B cell (primary cell): ENCODE measurements at regions not wholly inside any gene's neighbourhood (a gene's known extent, or its start where the extent isn't known, plus 50 kb on each side); places are given as distances from the start of the nearest gene placed in this dataset.

Experiments
- ATAC-seq: fragments of 200-7000 bp; cut with Tn5 transposase; one replicate; pipeline ENCODE4 v1.10.0; 2021; ENCODE audit warnings: low read depth, mild to moderate bottlenecking, moderate number of reproducible peaks, moderate library complexity
- CTCF ChIA-PET: fragments of 350-600 bp; sonication (Branson Sonifier 250); formaldehyde crosslinking; loops from one replicate; lab custom pipeline; 2021; ENCODE audit warnings: antibody characterized with exemption, inconsistent platforms; lab: Charles Lee
- POLR2A ChIA-PET: fragments of 350-600 bp; sonication (Branson Sonifier 250); formaldehyde crosslinking; loops from one replicate; lab custom pipeline; 2021; ENCODE audit warnings: antibody characterized with exemption; lab: Charles Lee
- DNase-seq: peaks from one replicate; pipeline ENCODE4 v3.0.0; 2013
- H2AFZ ChIP-seq: 2 replicates; pipeline ENCODE4 v1.6.1; 2012; ENCODE audit warnings: mild to moderate bottlenecking, low read depth, low read length; ENCODE audit not compliant: insufficient read depth, poor library complexity, severe bottlenecking
- H3K27ac ChIP-seq, 2 donors: 1 replicate in 1 of 2; 2 replicates in 1 of 2; pipeline ENCODE4 v1.5.1; 2012 to 2013; ENCODE audit warnings: low read length in 2 of 2, mild to moderate bottlenecking in 2 of 2, moderate library complexity in 1 of 2
- H3K27me3 ChIP-seq, 4 experiments: fragments of 200-600 bp in 1 of 4; sonication (generic) in 1 of 4; replicated peaks in 1 of 4; 1 replicate in 2 of 4; 2 replicates in 2 of 4; pipeline versions ENCODE4 v1.6.1 to v1.7.0; 2013 to 2016; ENCODE audit warnings: low read length in 3 of 4, mild to moderate bottlenecking in 2 of 4, mixed read lengths in 1 of 4, moderate library complexity in 1 of 4; ENCODE audit not compliant: insufficient read depth in 4 of 4, control insufficient read depth in 3 of 4; ENCODE audit errors: control extremely low read depth in 1 of 4
- H3K36me3 ChIP-seq, 2 experiments: replicated peaks in 1 of 2; 1 replicate in 1 of 2; 2 replicates in 1 of 2; pipeline versions ENCODE4 v1.6.1 to v1.7.1; 2013; ENCODE audit warnings: low read length in 1 of 2; ENCODE audit not compliant: insufficient read depth in 2 of 2, control insufficient read depth in 1 of 2; ENCODE audit errors: control extremely low read depth in 1 of 2, extremely low read depth in 1 of 2
- H3K4me1 ChIP-seq, 2 donors: fragments of 200-600 bp in 1 of 2; sonication (generic) in 1 of 2; 1 replicate in 1 of 2; 2 replicates in 1 of 2; pipeline versions ENCODE4 v1.5.1 to v1.6.1; 2013 to 2017; ENCODE audit warnings: low read length in 2 of 2; ENCODE audit not compliant: control insufficient read depth in 2 of 2, insufficient read depth in 2 of 2
- H3K4me2 ChIP-seq: replicated peaks from 2 replicates; pipeline ENCODE3; 2012; ENCODE audit warnings: mild to moderate bottlenecking, low read depth, low read length; ENCODE audit not compliant: poor library complexity, severe bottlenecking
- H3K4me3 ChIP-seq, 5 experiments: fragments of 200-600 bp in 1 of 5; sonication (generic) in 1 of 5; 1 replicate in 3 of 5; 2 replicates in 2 of 5; pipeline versions ENCODE4 v1.5.1 to v1.7.0; 2011 to 2016; ENCODE audit warnings: low read length in 4 of 5, mild to moderate bottlenecking in 4 of 5, low read depth in 2 of 5, control low read depth in 1 of 5, moderate library complexity in 1 of 5; ENCODE audit not compliant: insufficient read depth in 1 of 5; ENCODE audit errors: control extremely low read depth in 1 of 5, extremely low read depth in 1 of 5
- H3K79me2 ChIP-seq: fragments of 200-600 bp; sonication (generic); one replicate; pipeline ENCODE4 v1.6.0; 2016; ENCODE audit warnings: low read length; ENCODE audit not compliant: control insufficient read depth, insufficient read depth
- H3K9ac ChIP-seq: fragments of 200-600 bp; sonication (generic); 2 replicates; pipeline ENCODE4 v1.6.1; 2017; ENCODE audit warnings: mild to moderate bottlenecking, low read length, moderate library complexity
- H3K9me3 ChIP-seq, 3 donors: one replicate each; pipeline versions ENCODE4 v1.6.1 to v1.7.1; 2013; ENCODE audit warnings: low read length in 2 of 3; ENCODE audit not compliant: control insufficient read depth in 2 of 3, insufficient read depth in 1 of 3; ENCODE audit errors: control extremely low read depth in 1 of 3
- H4K20me1 ChIP-seq: 2 replicates; pipeline ENCODE4 v1.6.0; 2012; ENCODE audit warnings: mild to moderate bottlenecking, low read length; ENCODE audit not compliant: insufficient read depth, control insufficient read depth, poor library complexity, severe bottlenecking
- H3K27ac Mint-ChIP-seq: one replicate; pipeline ENCODE4 v1.8.0; 2021; ENCODE audit warnings: mixed read lengths
- H3K27me3 Mint-ChIP-seq: one replicate; pipeline ENCODE4 v1.8.0; 2021; ENCODE audit warnings: mixed read lengths
- H3K4me1 Mint-ChIP-seq: one replicate; pipeline ENCODE4 v1.8.0; 2021; ENCODE audit warnings: mixed read lengths
- H3K4me3 Mint-ChIP-seq: one replicate; pipeline ENCODE4 v1.8.0; 2021; ENCODE audit warnings: mixed read lengths
- H3K9me3 Mint-ChIP-seq: one replicate; pipeline ENCODE4 v1.8.0; 2022; ENCODE audit warnings: mixed read lengths; ENCODE audit not compliant: insufficient read depth
- EZH2 ChIP-seq: IDR thresholded peaks from 2 replicates; pipeline ENCODE4 v1.6.1; 2012; ENCODE audit warnings: borderline replicate concordance, low read depth, mild to moderate bottlenecking, moderate library complexity, low read length; ENCODE audit not compliant: insufficient read depth, poor library complexity, severe bottlenecking
- WGBS: methylation state at CpG from one replicate; pipeline ENCODE4 v1.1.5; 2013; ENCODE audit warnings: missing lambda C conversion rate; ENCODE audit not compliant: insufficient coverage; 5-methylcytosine and 5-hydroxymethylcytosine counted together
- intact Hi-C: fragments of 100-400 bp; cut with micrococcal nuclease; formaldehyde crosslinking; loops from one replicate; pipeline ENCODE4 v1.10.0; 2022
- TF ChIP-seq, protein P1 (sequence below): fragments of 200-600 bp; IDR thresholded peaks from one replicate; pipeline ENCODE4 v1.8.0; 2022; ENCODE audit warnings: antibody characterized with exemption, mild to moderate bottlenecking

DNA sequence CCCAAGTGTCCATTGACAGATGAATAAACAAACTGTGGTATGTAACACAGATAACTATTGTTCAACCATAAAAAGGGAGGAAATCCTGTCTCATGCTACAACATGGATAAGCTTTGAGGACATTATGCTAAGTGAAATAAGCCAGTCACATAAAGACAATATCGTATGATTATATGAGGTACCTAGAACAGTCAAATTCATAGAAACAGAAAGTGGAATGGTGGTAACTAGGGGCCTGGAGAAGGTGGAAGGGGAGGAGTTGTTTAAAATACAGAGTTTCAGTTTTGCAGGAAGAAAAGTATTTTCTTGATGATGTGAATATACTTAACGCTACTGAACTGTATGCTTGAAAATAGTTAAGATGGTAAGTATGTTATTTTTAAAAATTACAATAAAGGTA is 304.6 kb upstream of the CXCR4 start:
- POLR2A ChIA-PET, result no interaction called here
- no peak overlapping the region for H3K27ac Mint-ChIP-seq
- H3K4me2 ChIP-seq, result no peak overlapping the region
- H3K27me3 ChIP-seq, result peaks cover 0 to 20% (median 4%) of the 10 kb centered on the region in 4 experiments
- H3K4me3 ChIP-seq, result no peak overlapping the region
- no peaks in the 10 kb centered on the region for H4K20me1 ChIP-seq
- H3K9ac ChIP-seq, result no peak overlapping the region
- H3K36me3 ChIP-seq, result no peaks in the 10 kb centered on the region
- peaks cover 13% of the 10 kb centered on the region for H3K4me1 Mint-ChIP-seq
- H3K79me2 ChIP-seq, result no peaks in the 10 kb centered on the region
- no CpG with 5 or more reads among the region's 2 CpGs for WGBS
- H3K4me3 Mint-ChIP-seq, result peak overlapping the region; percentile 2
- no peak overlapping the region for H2AFZ ChIP-seq
- peaks cover 10% of the 10 kb centered on the region in 2 donors for H3K4me1 ChIP-seq
- intact Hi-C loops, result loop anchor here (2.0 kb wide), 1 partner anchor 40 kb away; no protein-coding TSS in a partner anchor
- no peaks in the 10 kb centered on the region for H3K9me3 Mint-ChIP-seq
- no peak overlapping the region for H3K27ac ChIP-seq
- no peak for ATAC-seq
- peaks cover 0 to 6% (median 0%) of the 10 kb centered on the region in 3 donors for H3K9me3 ChIP-seq
- peaks cover 48% of the 10 kb centered on the region for H3K27me3 Mint-ChIP-seq
- CTCF ChIA-PET, result interaction anchor here (1.0 to 3.4 kb wide), 8 partner anchors 12 to 1416 kb away, joined by 3 to 23 read pairs (median 6); no protein-coding TSS in a partner anchor
- no peak for DNase-seq
- no peak for TF ChIP-seq EZH2
- TF ChIP-seq, protein P1, sequence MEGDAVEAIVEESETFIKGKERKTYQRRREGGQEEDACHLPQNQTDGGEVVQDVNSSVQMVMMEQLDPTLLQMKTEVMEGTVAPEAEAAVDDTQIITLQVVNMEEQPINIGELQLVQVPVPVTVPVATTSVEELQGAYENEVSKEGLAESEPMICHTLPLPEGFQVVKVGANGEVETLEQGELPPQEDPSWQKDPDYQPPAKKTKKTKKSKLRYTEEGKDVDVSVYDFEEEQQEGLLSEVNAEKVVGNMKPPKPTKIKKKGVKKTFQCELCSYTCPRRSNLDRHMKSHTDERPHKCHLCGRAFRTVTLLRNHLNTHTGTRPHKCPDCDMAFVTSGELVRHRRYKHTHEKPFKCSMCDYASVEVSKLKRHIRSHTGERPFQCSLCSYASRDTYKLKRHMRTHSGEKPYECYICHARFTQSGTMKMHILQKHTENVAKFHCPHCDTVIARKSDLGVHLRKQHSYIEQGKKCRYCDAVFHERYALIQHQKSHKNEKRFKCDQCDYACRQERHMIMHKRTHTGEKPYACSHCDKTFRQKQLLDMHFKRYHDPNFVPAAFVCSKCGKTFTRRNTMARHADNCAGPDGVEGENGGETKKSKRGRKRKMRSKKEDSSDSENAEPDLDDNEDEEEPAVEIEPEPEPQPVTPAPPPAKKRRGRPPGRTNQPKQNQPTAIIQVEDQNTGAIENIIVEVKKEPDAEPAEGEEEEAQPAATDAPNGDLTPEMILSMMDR, result no peak

DNA sequence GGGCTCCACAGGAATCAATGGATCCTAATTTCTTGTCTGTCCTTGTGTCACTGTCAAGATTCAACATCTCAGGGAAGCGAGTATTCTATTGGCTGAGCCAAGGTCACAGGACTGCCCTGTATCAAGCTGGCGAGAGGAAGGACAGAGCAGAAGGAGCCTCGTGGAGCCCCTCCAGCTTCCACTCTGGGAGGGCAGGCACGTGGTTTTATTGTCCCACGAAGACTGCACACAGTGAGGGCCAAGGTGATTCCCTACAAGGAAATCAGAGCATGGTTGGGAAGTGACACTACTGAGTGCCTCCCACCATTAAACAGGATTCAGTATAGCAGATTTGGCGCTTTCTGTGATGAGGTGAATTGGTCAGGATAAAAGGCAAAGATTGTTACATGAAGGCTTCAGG is 302.4 kb upstream of the CXCR4 start:
- H3K27me3 Mint-ChIP-seq, result peaks cover 59% of the 10 kb centered on the region
- intact Hi-C loops, result no loop called here
- no peaks in the 10 kb centered on the region for H3K36me3 ChIP-seq
- no peak overlapping the region for H2AFZ ChIP-seq
- no peaks in the 10 kb centered on the region for H3K79me2 ChIP-seq
- no peak overlapping the region for H3K4me3 ChIP-seq
- no peak overlapping the region for H3K9ac ChIP-seq
- ATAC-seq (no peak), DNase-seq (no peak)
- no peak overlapping the region for H3K4me3 Mint-ChIP-seq
- no peak overlapping the region for H3K27ac Mint-ChIP-seq
- peaks cover 10% of the 10 kb centered on the region in 2 donors for H3K4me1 ChIP-seq
- peaks cover 0 to 14% (median 4%) of the 10 kb centered on the region in 4 experiments for H3K27me3 ChIP-seq
- 69% methylated on average over 5 of the region's 6 CpGs for WGBS
- CTCF ChIA-PET, result no interaction called here
- H3K27ac ChIP-seq, result no peak overlapping the region
- H3K4me1 Mint-ChIP-seq, result peaks cover 13% of the 10 kb centered on the region
- H4K20me1 ChIP-seq, result no peaks in the 10 kb centered on the region
- POLR2A ChIA-PET, result no interaction called here
- H3K4me2 ChIP-seq, result no peak overlapping the region
- H3K9me3 ChIP-seq, result peaks cover 0 to 6% (median 0%) of the 10 kb centered on the region in 3 donors
- TF ChIP-seq, protein P1, result no peak
- TF ChIP-seq EZH2, result no peak
- H3K9me3 Mint-ChIP-seq, result no peaks in the 10 kb centered on the region
